ENCODE measurements at regions not wholly inside any gene's neighbourhood (a gene's known extent, or its start where the extent isn't known, plus 50 kb on each side); places are given as distances from the start of the nearest gene placed in this dataset.

GRCh38 chr18:28478531-28478930 lies 301.6 kb upstream of the CDH2 start:
- no peak for DNase-seq (ENCODE audit: low read depth)
- Histone ChIP-seq H3K27me3 (ENCODE audit: control insufficient read depth, insufficient read depth, low read length) (no peaks in the 10 kb centered on the region), H3K4me3 (ENCODE audit: low read depth, low read length) (no peak overlapping the region), H3K36me3 (ENCODE audit: control insufficient read depth, insufficient read depth, low read length) (no peaks in the 10 kb centered on the region)
- no peak for TF ChIP-seq CTCF (IDR thresholded peaks at IDR 0.05; ENCODE audit: insufficient read depth, low read length, poor library complexity, severe bottlenecking)

- DNase-seq (ENCODE audit: low read depth): no peak
- H3K4me3 ChIP-seq (ENCODE audit: low read depth, low read length): no peak overlapping the region
- no peak for TF ChIP-seq CTCF (IDR thresholded peaks at IDR 0.05; ENCODE audit: insufficient read depth, low read length, poor library complexity, severe bottlenecking)
Measured at GRCh38 chr18:28476302-28476701, 299.4 kb upstream of the CDH2 start.

GRCh38 chr18:28469946-28470345 lies 293.0 kb upstream of the CDH2 start:
- Histone ChIP-seq H3K36me3 (ENCODE audit: control insufficient read depth, insufficient read depth, low read length) (no peaks in the 10 kb centered on the region), H3K27me3 (ENCODE audit: control insufficient read depth, insufficient read depth, low read length) (no peaks in the 10 kb centered on the region), H3K4me3 (ENCODE audit: low read depth, low read length) (no peak overlapping the region)
- DNase-seq (ENCODE audit: low read depth): no peak
- no peak for TF ChIP-seq CTCF (IDR thresholded peaks at IDR 0.05; ENCODE audit: insufficient read depth, low read length, poor library complexity, severe bottlenecking)

More at GRCh38 chr18:28476302-28476701, 299.4 kb upstream of the CDH2 start:
- no peaks in the 10 kb centered on the region for H3K36me3 ChIP-seq (ENCODE audit: control insufficient read depth, insufficient read depth, low read length)
- no peaks in the 10 kb centered on the region for H3K27me3 ChIP-seq (ENCODE audit: control insufficient read depth, insufficient read depth, low read length)

- H3K27me3 ChIP-seq (ENCODE audit: control insufficient read depth, insufficient read depth, low read length): no peaks in the 10 kb centered on the region
- TF ChIP-seq CTCF (IDR thresholded peaks at IDR 0.05; ENCODE audit: insufficient read depth, low read length, poor library complexity, severe bottlenecking): no peak
- H3K4me3 ChIP-seq (ENCODE audit: low read depth, low read length): no peak overlapping the region
- H3K36me3 ChIP-seq (ENCODE audit: control insufficient read depth, insufficient read depth, low read length): no peaks in the 10 kb centered on the region
- DNase-seq (ENCODE audit: low read depth): no peak
Measured at GRCh38 chr18:28468901-28469300, 292.0 kb upstream of the CDH2 start.

- no peaks in the 10 kb centered on the region for H3K36me3 ChIP-seq (ENCODE audit: control insufficient read depth, insufficient read depth, low read length)
- no peak for DNase-seq (ENCODE audit: low read depth)
- H3K27me3 ChIP-seq (ENCODE audit: control insufficient read depth, insufficient read depth, low read length): no peaks in the 10 kb centered on the region
- no peak overlapping the region for H3K4me3 ChIP-seq (ENCODE audit: low read depth, low read length)
- TF ChIP-seq CTCF (IDR thresholded peaks at IDR 0.05; ENCODE audit: insufficient read depth, low read length, poor library complexity, severe bottlenecking): no peak
Measured at GRCh38 chr18:28466204-28466603, 289.3 kb upstream of the CDH2 start.

GRCh38 chr18:28459587-28459986 lies 282.7 kb upstream of the CDH2 start:
- Histone ChIP-seq H3K27me3 (ENCODE audit: control insufficient read depth, insufficient read depth, low read length) (no peaks in the 10 kb centered on the region), H3K4me3 (ENCODE audit: low read depth, low read length) (no peak overlapping the region), H3K36me3 (ENCODE audit: control insufficient read depth, insufficient read depth, low read length) (no peaks in the 10 kb centered on the region)
- no peak for TF ChIP-seq CTCF (IDR thresholded peaks at IDR 0.05; ENCODE audit: insufficient read depth, low read length, poor library complexity, severe bottlenecking)
- no peak for DNase-seq (ENCODE audit: low read depth)
